OCI-LY3 (cell line): ENCODE measurements at regions not wholly inside any gene's neighbourhood (a gene's known extent, or its start where the extent isn't known, plus 50 kb on each side); places are given as distances from the start of the nearest gene placed in this dataset.

Experiments used
- EZH2phosphoT487 ChIP-seq: fragments of 200-600 bp; shearing (Covaris generic); IDR thresholded peaks from 2 replicates; pipeline ENCODE4 v1.6.1; 2018; ENCODE audit warnings: antibody characterized with exemption, mixed run types, low read depth
- TF ChIP-seq, protein P1 (sequence below): fragments of 200-600, 300-600 bp; sonication (generic); IDR thresholded peaks from 2 replicates; pipeline ENCODE4 v1.5.1; 2014; ENCODE audit warnings: antibody characterized with exemption, low read length, low read depth

DNA sequence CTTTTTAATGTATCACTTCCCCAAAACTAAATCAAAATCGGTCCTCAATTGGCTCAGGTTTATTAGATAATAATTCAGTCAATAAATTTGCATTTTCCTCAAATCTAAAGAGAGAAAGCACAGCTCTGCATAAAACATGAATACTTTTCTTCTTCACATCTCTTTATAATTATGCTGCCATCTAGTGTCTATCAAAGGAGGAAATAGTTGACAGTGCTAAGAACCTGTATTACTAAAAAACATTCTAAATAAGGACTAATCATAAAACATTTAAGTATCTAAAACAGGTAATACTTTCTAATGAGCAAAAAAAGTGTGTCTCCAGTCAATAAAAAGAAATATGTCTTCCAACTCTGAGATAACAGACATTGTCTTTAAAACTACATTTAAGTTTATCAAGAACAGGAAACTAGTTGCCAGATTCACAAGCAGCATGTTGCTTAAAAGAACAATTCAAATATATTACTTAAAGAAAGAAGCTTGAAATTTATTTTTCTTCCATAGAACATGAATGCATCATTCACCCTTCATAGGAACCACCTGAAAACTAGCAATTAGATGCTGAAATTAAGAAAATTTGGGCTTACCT is 56.5 kb upstream of the DST start:
- TF ChIP-seq EZH2phosphoT487, result no peak
- TF ChIP-seq, protein P1, sequence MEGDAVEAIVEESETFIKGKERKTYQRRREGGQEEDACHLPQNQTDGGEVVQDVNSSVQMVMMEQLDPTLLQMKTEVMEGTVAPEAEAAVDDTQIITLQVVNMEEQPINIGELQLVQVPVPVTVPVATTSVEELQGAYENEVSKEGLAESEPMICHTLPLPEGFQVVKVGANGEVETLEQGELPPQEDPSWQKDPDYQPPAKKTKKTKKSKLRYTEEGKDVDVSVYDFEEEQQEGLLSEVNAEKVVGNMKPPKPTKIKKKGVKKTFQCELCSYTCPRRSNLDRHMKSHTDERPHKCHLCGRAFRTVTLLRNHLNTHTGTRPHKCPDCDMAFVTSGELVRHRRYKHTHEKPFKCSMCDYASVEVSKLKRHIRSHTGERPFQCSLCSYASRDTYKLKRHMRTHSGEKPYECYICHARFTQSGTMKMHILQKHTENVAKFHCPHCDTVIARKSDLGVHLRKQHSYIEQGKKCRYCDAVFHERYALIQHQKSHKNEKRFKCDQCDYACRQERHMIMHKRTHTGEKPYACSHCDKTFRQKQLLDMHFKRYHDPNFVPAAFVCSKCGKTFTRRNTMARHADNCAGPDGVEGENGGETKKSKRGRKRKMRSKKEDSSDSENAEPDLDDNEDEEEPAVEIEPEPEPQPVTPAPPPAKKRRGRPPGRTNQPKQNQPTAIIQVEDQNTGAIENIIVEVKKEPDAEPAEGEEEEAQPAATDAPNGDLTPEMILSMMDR, result peak; percentile 79
